Skin of body (tissue), 1 donor: ENCODE measurements at regions not wholly inside any gene's neighbourhood (a gene's known extent, or its start where the extent isn't known, plus 50 kb on each side); places are given as distances from the start of the nearest gene placed in this dataset.
A peak's percentile ranks its signal among the peaks of the same experiment; 100 is the strongest.
"Not testable (repeated sequence)": the region's sequence is repeated elsewhere in the genome, so short reads cannot be mapped to it uniquely, and the experiment has no call there.

Experiments
- DNase-seq: peaks from one replicate; lab custom pipeline; 2025; lab: John Stamatoyannopoulos, UW

DNA sequence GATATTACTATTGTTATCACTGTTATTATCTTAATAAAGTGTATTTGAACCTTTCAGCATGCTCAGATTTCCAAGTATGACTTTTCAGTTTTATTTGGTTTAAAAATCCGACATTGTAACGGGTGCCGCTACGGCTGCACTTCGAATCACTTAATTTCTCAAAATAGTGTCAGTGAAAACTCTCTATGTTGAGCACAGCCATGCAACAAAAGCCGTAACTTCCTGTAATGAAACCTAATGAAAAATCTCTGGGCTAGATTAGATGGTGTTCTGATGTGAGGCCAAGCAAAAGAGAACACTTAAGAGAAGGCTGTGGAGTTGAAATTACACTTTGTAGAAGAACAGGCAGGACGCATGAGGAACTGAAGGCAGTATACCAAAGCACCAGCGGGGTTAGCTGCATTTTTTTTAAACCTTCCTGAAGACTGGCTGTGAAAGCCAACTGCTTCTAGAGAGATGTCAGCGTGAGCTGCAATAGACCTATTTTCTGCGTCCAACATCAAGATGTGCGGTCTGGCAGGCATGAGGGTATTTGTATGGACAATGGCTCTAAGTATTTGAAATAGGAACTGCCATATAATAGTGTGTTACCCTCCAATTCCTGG, 1545.0 kb upstream of the GOT2 start:
- no peak for DNase-seq

DNA sequence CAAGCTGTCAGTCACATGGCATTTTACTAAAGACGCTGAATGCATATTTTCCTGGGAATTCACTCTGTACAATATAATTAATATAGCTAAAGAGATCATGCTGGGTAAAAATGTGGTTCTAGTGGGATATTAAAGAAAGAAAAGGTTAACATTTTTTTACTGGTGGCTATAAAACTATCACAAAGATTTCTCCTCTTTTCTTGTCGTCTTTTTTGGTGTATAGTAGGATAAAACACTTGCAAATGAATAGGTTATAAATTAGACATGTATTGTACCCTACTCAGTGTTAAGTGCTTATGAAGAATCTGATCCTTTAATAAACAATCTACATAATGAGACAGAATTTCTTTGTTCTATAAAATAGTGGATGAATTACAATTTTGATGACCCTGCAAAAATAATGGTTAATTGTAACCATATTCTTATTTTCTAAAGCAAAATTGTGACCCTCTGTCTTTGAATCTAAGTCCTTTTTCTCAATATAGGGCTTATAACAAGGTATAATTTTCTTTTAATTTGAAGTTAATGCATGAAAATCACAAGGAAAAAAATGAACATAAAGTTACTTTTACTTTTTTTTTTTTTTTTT, 1540.4 kb upstream of the GOT2 start:
- DNase-seq = no peak

DNA sequence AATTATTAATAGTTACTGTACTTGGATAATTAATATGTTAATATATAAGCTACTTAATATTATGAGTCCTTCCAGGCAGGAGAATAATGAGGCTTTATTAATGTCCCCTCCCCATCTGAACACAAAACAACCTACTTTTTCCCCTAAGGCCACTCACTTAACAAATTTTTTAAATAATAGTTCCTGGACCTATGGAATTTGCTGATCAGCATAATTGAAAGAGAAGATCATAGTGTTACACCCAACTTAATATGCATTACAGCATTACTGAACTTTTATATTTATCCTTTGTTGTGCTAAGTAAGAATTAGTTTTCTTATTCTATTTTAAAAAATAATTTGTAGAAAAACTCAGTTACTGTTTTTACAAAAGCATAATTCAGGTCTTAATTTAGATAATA, 1537.7 kb upstream of the GOT2 start:
- DNase-seq = no peak

DNA sequence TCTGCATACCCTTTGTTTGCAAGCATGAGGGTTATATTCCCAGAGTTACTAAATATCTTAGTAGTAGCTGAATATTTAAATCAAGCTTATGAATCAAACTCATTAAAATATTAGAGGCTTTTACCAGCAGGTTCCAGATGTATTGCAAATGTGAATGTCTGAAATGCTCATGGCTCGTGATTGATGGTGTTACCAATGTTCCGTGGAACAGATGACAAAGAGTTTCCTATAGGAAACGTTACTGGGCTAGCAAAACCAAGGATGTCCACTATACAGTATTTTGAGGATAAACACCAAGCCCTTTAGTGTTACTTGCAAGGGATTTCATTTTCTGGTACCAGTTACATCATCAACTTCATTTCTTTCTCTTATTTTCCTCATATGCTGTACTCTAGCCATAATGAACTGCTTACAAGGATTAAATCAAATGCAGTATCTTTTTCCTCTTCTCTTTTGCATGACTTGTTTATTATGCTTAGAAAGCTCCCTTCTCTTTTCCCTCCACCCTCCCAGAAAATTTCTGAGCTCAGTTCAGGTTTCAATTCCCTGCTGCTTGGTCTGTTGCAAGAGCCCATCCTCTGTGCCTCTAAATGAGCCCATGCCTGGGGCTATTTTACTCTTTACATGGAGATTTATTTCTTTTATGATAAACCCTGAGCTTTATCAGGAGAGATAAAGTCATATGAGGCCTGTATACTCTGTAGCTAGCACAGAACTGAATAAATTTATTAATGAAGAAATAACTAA, 1537.1 kb upstream of the GOT2 start:
- DNase-seq = no peak

DNA sequence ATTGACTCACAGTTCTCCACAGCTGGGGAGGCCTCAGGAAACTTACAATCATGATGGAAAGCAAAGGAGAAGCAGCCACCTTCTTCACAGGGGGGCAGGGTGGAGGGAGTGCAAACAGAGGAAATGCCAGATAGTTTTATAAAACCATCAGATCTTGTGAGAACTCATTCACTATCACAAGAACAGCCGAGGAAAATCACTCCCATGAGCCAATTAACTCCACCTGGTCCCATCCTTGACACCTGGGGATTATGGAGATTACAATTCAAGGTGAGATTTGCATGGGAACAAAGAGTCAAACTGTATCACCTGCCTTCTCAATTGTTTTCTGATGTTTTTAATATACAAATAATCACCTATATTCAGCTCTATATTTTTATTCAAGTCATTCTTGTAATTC, 1527.3 kb upstream of the GOT2 start:
- DNase-seq = no peak

DNA sequence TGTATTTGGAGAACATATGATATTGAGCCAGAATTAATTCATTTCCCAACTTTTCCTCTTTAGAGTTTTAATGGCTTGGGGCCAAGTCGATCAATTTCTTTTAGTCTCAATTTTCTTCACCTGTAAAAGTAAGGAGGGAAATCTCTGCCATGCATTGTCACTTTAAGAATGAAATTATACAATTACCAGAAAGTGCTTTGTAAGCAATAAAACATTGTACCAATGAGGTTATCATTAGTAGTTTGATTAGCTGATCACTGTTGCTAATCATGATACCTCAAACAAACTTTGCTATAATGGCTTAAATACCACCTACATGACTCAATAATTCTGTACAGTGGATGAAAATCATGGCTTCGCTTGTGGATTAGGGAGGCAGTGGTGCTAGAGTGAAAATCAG, 1525.8 kb upstream of the GOT2 start:
- no peak for DNase-seq

DNA sequence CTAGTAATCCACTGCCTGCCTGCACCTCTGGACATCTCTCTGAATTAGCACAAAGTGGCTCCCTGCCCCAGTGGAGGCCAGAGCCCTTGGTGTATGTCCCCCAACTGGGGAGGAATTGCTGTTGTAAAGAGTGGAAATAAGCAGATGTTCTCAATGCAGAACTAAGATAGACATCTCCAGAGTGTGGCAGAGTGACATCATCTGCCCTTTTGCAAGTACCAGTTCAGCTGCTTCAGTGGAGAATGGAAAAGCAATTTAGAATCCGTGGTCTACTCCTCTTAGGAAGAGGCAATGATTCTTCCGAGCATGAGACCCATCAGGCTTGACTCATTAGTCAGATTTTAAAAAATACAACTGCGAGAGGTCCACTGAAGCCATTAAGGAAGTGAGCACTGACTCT, 1512.0 kb upstream of the GOT2 start:
- DNase-seq = no peak

DNA sequence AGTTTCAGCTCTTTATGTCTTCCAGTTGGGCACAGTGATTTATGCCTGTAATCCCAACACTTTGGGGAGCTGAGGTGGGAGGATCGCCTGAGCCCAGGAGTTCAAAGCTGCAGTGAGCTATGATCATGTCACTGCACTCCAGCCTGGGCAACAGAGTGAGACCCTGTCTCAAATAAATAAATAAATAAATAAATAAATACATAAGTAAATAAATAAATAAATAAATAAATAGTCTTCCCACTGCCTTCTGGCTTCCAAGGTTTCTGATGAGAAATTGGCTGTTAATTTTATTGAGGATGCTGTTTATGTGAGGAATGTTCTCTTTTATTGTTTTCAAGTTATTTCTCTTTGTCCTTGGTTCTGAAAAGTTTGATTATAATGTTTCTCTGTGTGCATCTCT, 1507.6 kb upstream of the GOT2 start:
- no peak for DNase-seq

DNA sequence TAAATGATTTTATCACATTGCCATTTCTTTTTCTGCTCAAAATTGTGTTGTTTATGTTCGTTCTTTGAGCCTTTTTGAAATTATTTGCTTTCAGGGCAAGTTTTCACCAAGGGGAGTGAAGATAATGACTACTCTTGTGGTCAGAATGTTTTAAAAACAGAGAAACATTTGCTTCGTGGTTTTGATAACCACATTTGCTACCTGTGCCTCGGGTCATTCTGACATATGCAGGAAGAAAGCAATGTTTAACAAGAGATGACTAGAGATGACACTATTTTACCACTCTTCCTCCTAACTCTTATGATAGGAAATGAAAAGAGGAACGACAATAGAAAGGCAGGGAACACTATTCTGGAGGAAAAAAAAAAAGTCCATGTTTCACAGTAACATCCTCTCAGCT, 1496.5 kb upstream of the GOT2 start:
- no peak for DNase-seq

DNA sequence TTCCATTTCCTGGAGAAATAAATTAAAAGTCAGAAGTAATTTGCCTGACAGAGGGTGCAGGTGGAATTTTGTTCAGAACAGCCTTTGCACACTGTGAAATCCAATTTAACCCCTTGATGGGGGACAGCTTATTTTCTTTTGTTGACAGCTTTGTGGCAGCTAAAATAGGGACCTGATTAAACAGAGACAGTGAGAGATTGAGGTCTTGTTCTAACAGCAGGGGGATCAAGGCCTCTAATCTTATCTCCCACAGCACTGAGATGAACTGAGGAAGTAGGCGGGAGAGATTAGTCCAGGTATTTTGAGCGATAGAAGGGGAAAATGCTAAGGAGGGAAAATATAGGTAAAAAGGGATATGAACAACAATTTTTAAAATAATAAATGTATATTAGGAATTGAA, 1491.4 kb upstream of the GOT2 start:
- DNase-seq = no peak

DNA sequence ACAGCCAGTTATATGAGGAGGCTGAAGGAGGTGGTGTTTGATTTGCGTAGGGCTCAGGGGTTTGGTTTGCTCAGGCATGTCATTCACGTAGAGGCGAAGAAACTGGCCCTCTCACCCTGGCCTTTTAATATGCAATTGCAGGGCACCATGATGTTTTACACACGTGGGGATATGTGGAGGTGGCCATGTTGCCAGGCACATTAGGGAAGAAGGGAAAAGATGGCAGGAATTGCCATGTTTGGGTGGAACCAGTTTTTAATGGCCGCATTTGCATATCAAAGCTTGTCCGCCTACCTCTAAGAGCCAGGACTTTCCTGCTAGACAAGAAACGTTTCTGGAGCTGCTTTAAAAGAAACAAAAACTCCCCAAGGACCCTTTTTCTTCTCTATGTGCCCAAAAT, 1483.7 kb upstream of the GOT2 start:
- no peak for DNase-seq

DNA sequence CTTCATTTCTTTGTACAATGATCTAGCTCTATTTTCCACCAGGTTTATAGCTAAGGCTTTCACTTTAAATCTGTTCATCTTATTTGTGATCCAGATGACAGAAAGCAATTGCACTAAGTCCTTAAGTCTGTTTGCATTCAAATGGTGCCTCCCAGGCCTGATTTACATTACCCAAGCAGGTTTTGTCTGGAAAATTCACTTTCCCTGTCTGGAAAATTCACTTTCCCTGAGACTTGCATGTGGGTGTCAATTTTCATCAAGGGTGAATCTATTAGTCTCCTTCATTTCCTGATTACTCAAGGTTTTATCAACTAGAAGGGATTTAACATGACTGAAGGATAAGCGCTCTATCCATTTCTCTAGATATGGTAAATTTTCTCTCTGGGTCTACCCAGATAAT, 1480.2 kb upstream of the GOT2 start:
- no peak for DNase-seq

DNA sequence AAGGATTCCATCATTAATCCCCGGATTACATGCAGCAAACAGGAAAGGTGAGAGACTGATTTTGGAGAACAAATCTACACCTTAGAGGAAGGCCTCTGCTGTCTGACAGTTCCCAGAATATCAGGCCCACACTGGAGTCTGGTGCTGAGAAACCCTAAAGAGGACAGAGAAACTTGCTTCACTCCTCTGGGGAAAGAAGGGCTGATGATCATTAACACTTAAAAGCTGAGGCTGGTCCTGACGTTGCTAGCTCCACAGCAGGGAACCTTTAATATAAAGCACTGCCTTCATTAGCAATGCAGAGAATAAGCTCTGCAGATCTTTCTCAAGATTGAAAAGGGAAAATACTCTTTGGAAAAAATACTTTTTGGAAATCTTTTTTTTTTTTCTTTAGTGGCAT, 1472.4 kb upstream of the GOT2 start:
- DNase-seq = no peak

DNA sequence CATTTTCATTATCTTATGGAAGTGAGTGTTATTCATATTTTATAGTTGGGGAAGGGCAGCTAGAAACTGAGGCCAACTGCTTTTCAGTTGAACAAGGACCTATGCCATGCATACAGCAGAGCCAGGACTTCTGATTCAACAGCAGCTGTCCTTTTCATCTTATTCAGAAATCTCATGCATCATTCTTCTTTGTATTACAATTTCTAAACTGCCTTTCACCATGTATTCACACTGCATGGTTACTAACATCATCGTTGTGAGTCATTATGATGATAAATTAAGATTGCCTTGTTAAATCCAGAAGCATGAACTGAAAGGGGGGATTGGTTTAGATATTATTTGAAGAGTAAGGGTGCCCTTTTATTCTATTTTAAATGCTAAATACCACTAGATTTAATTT, 1470.1 kb upstream of the GOT2 start:
- DNase-seq = no peak

DNA sequence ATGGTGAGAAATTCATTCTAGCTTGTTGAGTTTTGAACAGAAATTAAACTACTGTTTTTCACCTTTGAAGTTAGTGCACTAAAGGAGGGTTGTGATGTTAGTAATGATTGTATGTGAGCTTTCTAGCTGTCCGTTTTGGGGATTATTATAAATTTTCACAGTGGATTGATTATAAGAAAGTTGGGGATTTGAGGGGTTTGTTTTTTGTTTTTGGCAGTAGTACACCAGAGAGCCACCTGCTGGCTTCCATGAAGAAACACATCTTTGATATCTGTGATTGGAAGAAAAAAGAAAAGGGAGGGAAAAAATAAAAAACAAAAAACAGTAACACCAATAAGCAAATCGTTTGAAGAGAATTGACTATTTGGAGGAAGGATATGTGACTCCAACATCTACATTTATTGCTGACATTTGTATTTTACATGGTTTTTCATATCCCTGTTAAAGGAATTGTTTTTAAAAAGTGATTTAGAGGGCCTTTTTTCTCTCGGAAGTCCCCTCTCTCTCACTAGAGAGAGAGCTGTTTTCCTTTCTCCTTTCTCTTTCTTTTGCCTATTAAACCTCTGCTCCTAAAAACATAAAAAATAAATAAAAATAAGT, 1469.5 kb upstream of the GOT2 start:
- DNase-seq = no peak

DNA sequence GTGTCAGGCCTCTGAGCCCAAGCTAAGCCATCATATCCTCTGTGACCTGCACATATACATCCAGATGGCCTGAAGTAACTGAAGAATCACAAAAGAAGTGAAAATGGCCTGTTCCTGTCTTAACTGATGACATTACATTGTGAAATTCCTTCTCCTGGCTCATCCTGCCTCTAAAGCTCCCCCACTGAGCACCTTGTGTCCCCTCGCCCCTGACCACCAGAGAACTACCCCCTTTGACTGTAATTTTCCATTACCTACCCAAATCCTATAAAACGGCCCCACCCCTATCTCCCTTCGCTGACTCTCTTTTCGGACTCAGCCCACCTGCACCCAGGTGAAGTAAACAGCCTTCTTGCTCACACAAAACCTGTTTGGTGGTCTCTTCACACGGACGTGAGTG, 1466.6 kb upstream of the GOT2 start:
- not testable (repeated sequence) for DNase-seq

DNA sequence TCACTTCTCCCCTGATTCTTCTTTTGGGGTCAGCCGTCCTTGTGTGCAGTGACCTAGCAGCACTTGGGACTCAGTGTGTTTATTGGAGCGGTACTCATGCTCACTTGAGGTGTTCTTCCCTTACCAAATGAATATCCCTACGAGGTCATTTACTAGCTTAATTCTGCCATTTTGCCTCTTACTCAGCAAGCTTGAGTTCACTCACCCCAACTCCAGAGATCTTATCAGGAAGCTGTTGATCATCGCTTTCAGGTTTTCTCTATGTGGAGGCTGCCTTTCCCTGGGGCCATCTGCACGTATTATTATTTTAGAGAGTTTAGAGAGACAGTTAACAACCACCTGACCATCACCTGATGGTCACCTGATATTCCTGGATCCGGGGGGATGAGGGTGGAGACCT, 1466.0 kb upstream of the GOT2 start:
- DNase-seq = no peak

DNA sequence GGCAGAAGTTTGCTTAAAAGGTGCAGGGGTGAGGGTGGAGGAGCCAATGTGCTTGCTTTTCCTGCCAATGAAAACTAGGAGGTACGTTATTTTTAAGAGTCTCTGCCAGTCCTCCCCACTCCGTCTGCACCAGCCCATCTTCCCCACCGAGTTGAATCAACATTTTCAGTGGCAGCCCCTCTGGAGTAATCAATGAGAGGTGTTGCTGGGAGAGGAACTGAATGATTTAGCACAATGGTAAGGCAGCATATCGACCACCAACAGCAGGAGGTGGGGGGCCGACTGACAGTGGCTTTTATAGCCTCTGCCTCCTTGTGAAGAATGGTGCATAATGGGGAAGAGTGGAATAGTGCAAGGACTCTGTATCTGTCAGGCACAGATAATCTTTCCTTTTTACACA, 1465.0 kb upstream of the GOT2 start:
- DNase-seq = no peak

DNA sequence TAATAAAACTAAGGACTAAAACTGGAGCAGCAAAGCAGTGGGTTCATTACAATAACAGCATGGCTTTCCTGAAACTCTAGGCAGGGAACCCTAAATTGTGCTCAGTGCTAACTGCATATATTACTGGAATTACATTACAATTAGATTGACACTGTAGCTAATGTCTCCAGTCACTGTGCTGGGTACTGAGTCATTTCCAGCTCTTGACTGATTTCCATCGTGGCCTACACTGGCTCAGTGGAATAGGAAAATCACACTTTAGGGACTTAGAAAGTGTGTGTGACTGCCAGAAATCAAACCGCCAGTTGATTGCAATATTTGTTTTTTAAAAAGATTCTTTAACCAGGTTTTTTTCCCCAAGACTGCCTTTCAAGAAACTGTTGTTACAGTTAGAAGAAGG, 1447.4 kb upstream of the GOT2 start:
- DNase-seq = no peak

DNA sequence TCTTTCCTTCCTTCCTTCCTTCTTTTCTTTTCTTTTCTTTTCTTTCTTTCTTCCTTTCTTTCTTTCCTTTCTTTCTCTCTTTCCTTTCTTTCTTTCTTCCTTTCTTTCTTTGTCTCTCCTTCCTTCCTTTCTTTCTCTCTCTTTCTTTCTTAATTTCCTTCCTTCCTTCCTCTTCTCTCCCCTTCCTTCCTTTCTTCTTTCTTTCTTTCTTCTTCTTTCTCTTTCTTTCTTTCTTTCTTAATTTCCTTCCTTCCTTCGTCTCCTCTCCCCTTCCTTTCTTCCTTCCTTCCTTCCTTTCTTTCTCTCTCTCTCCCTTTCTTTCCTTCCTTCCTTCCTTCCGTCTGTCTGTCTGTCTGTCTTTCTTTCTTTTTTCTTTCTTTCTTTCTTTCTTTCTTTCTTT, 1446.5 kb upstream of the GOT2 start:
- no peak for DNase-seq

DNA sequence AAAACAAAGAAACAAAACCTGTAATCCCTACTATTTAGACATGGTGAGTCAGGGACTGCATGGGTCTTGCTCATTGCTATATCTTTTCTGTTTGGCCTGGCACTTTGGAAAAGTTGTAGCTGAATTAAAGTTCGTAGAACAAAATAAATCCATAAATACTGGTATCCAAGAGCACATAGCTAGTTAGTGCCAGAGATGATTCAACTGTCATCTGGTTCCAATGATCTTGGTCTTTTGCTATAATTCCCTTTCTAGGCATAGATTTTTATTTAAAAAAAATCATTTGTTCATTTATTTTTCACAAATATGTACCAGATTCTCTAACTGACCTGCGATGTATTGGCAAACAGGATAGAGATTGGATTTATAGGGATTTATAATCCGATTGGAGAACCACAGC, 1436.1 kb upstream of the GOT2 start:
- DNase-seq = peak; percentile 79

DNA sequence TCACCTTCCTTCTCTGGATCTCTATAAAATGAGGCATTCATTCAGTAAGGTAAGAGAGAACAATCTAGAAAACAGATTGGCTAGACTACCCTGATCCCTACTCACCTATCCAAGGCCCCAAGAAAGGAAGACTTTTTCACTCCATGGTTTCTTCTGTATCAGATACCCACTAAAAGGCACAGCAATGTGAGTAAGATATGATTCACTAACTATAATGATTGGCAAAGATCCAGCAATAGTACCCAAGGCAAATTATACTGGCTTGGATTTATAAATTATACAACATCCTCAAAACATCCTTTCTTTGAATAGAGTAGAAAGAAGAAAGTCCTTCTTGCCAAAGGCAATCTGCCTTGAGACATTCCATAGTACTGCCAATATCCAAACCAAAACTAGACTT, 1432.0 kb upstream of the GOT2 start:
- no peak for DNase-seq

DNA sequence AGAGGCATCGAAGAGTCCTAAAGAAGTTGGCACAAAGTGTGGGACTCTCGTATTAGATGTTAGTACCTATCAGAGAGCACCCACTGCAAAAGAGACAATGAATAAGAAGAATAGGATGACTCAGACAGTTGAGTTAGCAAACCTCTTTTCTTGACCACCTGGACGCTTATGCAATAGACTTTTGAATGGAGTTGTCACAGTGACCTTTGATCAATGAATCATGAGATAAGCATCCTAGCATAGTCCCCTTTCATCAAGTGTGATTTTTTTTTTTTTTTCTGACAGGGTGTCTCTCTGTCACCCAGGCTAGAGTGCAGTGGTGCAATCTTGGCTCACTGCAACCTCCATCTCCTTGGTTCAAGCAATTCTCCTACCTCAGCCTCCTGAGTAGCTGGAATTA, 1417.9 kb upstream of the GOT2 start:
- DNase-seq = no peak
